ENCODE measurements at regions not wholly inside any gene's neighbourhood (a gene's known extent, or its start where the extent isn't known, plus 50 kb on each side); places are given as distances from the start of the nearest gene placed in this dataset.

- DNase-seq (ENCODE audit: extremely low read depth, low read depth) = no peak
These were observed 71.5 kb upstream of the VEGFC start for GRCh38 chr4:176864238-176864637.

GRCh38 chr4:176868676-176869075 is 76.0 kb upstream of the VEGFC start:
- no peak for DNase-seq (ENCODE audit: extremely low read depth, low read depth)
- TF ChIP-seq CTCF (IDR thresholded peaks at IDR 0.05; ENCODE audit: low read depth, low read length, missing control alignments) = no peak

More at GRCh38 chr4:176864238-176864637, 71.5 kb upstream of the VEGFC start:
- TF ChIP-seq CTCF (IDR thresholded peaks at IDR 0.05; ENCODE audit: low read depth, low read length, missing control alignments) = no peak
- H3K4me3 ChIP-seq (replicated peaks; ENCODE audit: low read depth, low read length) = no peak overlapping the region

DNA sequence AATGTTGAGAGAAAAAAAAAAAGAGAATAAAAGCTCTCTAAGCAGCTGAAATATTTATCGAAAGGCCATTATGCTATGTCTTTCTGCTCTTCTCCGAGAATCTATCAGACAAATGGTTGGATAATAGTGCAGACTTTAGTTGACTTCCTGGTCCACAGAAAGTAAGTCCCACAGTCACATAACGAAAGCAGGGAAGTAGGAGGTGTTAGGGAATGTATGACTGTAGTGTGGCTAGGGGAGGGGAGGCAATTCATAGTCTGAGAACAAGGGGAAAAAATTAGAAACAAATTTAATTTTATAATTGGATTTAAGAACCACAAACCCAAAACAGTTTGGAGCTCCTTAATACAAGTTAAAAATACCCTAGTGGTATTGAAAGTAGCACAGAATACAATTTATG is 79.7 kb upstream of the VEGFC start:
- H3K4me3 ChIP-seq (replicated peaks; ENCODE audit: low read depth, low read length) = no peak overlapping the region
- DNase-seq (ENCODE audit: extremely low read depth, low read depth) = no peak
- no peak for TF ChIP-seq CTCF (IDR thresholded peaks at IDR 0.05; ENCODE audit: low read depth, low read length, missing control alignments)

More at GRCh38 chr4:176868676-176869075, 76.0 kb upstream of the VEGFC start:
- H3K4me3 ChIP-seq (replicated peaks; ENCODE audit: low read depth, low read length) = no peak overlapping the region

- no peak for DNase-seq (ENCODE audit: extremely low read depth, low read depth)
- TF ChIP-seq CTCF (IDR thresholded peaks at IDR 0.05; ENCODE audit: low read depth, low read length, missing control alignments) = no peak
These were observed 82.2 kb upstream of the VEGFC start for GRCh38 chr4:176874721-176875445.

GRCh38 chr4:176875446-176875930 is 82.8 kb upstream of the VEGFC start:
- TF ChIP-seq CTCF (IDR thresholded peaks at IDR 0.05; ENCODE audit: low read depth, low read length, missing control alignments) = no peak
- DNase-seq (ENCODE audit: extremely low read depth, low read depth) = no peak
- H3K4me3 ChIP-seq (replicated peaks; ENCODE audit: low read depth, low read length) = no peak overlapping the region

More at GRCh38 chr4:176874721-176875445, 82.2 kb upstream of the VEGFC start:
- no peak overlapping the region for H3K4me3 ChIP-seq (replicated peaks; ENCODE audit: low read depth, low read length)

DNA sequence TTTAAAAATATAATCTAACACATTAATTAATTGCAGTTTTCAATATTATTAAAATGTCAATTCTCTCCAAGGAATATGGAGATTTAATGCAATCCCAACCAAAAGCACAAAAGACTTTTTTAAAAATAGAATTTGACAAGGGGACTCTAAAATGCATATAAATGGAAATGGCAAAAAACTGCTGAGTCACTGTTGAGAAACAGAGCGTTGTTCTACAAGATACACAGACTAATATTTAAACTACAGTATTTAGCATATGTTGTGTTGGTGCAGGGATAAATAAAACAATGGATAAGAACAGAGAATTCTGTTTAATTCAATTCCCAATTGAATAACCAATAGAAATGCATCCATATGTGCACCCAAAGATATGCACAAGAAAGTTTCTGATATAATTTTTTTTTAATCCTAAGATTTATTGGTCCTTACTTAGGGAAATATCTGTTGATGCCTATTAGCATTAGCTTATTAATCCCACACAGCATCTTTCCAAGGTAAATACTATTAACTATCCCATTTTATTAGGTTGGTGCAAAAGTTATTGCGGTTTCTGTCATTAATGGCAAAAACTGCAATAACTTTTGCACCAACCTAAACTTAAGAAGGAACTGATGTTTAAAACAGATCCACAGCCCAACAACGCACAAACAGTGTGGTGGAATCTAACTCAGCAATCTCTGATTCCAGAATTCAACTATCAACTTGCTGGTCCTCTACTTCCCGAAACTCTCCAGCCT is 86.8 kb upstream of the VEGFC start:
- no peak for DNase-seq (ENCODE audit: extremely low read depth, low read depth)
- no peak for TF ChIP-seq CTCF (IDR thresholded peaks at IDR 0.05; ENCODE audit: low read depth, low read length, missing control alignments)
- no peak overlapping the region for H3K4me3 ChIP-seq (replicated peaks; ENCODE audit: low read depth, low read length)
